CD14-positive monocyte (primary cell): ENCODE measurements at regions not wholly inside any gene's neighbourhood (a gene's known extent, or its start where the extent isn't known, plus 50 kb on each side); places are given as distances from the start of the nearest gene placed in this dataset.

Experiments used
- DNase-seq, 3 donors: peaks; one replicate each; pipeline ENCODE4 v3.0.0-alpha.2; 2011 to 2022
- H2AFZ ChIP-seq: 2 replicates; pipeline ENCODE4 v1.6.0; 2012; ENCODE audit warnings: mild to moderate bottlenecking, low read depth, low read length, inconsistent platforms; ENCODE audit not compliant: insufficient read depth, poor library complexity, severe bottlenecking
- H3K27ac ChIP-seq, 2 donors: 1 replicate in 1 of 2; 2 replicates in 1 of 2; pipeline ENCODE4 v1.5.1; 2012 to 2013; ENCODE audit warnings: low read length in 2 of 2, control low read depth in 1 of 2, inconsistent platforms in 1 of 2, low read depth in 1 of 2, mild to moderate bottlenecking in 1 of 2
- H3K27me3 ChIP-seq, 2 donors: one replicate each; pipeline versions ENCODE4 v1.6.0 to v1.6.1; 2011 to 2013; ENCODE audit warnings: low read length in 2 of 2; ENCODE audit not compliant: control insufficient read depth in 2 of 2, insufficient read depth in 2 of 2
- H3K36me3 ChIP-seq, 2 donors: replicated peaks in 1 of 2; 1 replicate in 1 of 2; 2 replicates in 1 of 2; pipeline versions ENCODE4 v1.5.1 to v1.6.1; 2012 to 2013; ENCODE audit warnings: low read length in 2 of 2, control low read depth in 1 of 2, inconsistent platforms in 1 of 2, mild to moderate bottlenecking in 1 of 2; ENCODE audit not compliant: insufficient read depth in 2 of 2, control insufficient read depth in 1 of 2
- H3K4me1 ChIP-seq, 2 donors: 1 replicate in 1 of 2; 2 replicates in 1 of 2; pipeline versions ENCODE4 v1.5.1 to v1.6.1; 2012 to 2013; ENCODE audit warnings: low read length in 2 of 2, control low read depth in 1 of 2, inconsistent platforms in 1 of 2, mild to moderate bottlenecking in 1 of 2, moderate library complexity in 1 of 2; ENCODE audit not compliant: insufficient read depth in 2 of 2, control insufficient read depth in 1 of 2
- H3K4me2 ChIP-seq: replicated peaks from 2 replicates; pipeline ENCODE3; 2012; ENCODE audit warnings: low read length, moderate library complexity, mild to moderate bottlenecking; ENCODE audit not compliant: poor library complexity, severe bottlenecking; ENCODE audit errors: extremely low read depth
- H3K4me3 ChIP-seq, 3 experiments: fragments of 200-600 bp in 1 of 3; sonication (generic) in 1 of 3; replicated peaks in 1 of 3; 1 replicate in 2 of 3; 2 replicates in 1 of 3; pipeline ENCODE4 v1.5.1; 2011 to 2013; ENCODE audit warnings: low read length in 3 of 3, mild to moderate bottlenecking in 3 of 3, control low read depth in 2 of 3, low read depth in 2 of 3, inconsistent platforms in 1 of 3, moderate library complexity in 1 of 3
- H3K79me2 ChIP-seq: 2 replicates; pipeline ENCODE4 v1.6.0; 2012; ENCODE audit warnings: mild to moderate bottlenecking, control low read depth, inconsistent platforms, low read length, moderate library complexity; ENCODE audit not compliant: insufficient read depth
- H3K9ac ChIP-seq: 2 replicates; pipeline ENCODE4 v1.6.0; 2017; ENCODE audit warnings: low read length, mild to moderate bottlenecking; ENCODE audit not compliant: insufficient read depth, poor library complexity, severe bottlenecking
- H3K9me3 ChIP-seq, 2 donors: replicated peaks in 1 of 2; 1 replicate in 1 of 2; 2 replicates in 1 of 2; pipeline versions ENCODE4 v1.5.1 to v1.6.1; 2012 to 2013; ENCODE audit warnings: low read length in 2 of 2, control low read depth in 1 of 2; ENCODE audit not compliant: control insufficient read depth in 1 of 2, insufficient read depth in 1 of 2
- H4K20me1 ChIP-seq: 2 replicates; pipeline ENCODE4 v1.6.0; 2012; ENCODE audit warnings: mild to moderate bottlenecking, low read length, control low read depth, moderate library complexity; ENCODE audit not compliant: insufficient read depth
- H3K27ac Mint-ChIP-seq, 7 donors: one replicate each; pipeline ENCODE4 v1.8.0; 2020; ENCODE audit warnings: mild to moderate bottlenecking in 7 of 7, mixed read lengths in 7 of 7, moderate library complexity in 6 of 7, inconsistent platforms in 2 of 7
- H3K27me3 Mint-ChIP-seq, 3 donors: one replicate each; pipeline ENCODE4 v1.8.0; 2021 to 2022; ENCODE audit warnings: low read depth in 3 of 3, mild to moderate bottlenecking in 3 of 3, mixed read lengths in 3 of 3, moderate library complexity in 3 of 3, inconsistent platforms in 1 of 3
- H3K36me3 Mint-ChIP-seq, 2 donors: one replicate each; pipeline ENCODE4 v1.8.0; 2020; ENCODE audit warnings: mixed read lengths in 2 of 2, inconsistent platforms in 1 of 2, mild to moderate bottlenecking in 1 of 2
- H3K4me1 Mint-ChIP-seq: one replicate; pipeline ENCODE4 v1.8.0; 2020; ENCODE audit warnings: mild to moderate bottlenecking, mixed read lengths
- H3K4me3 Mint-ChIP-seq, 2 donors: one replicate each; pipeline ENCODE4 v1.8.0; 2020; ENCODE audit warnings: mild to moderate bottlenecking in 2 of 2, mixed read lengths in 2 of 2, moderate library complexity in 1 of 2
- H3K9me3 Mint-ChIP-seq, 7 donors: one replicate each; pipeline ENCODE4 v1.8.0; 2020 to 2022; ENCODE audit warnings: mixed read lengths in 7 of 7, mild to moderate bottlenecking in 6 of 7, moderate library complexity in 6 of 7, inconsistent platforms in 2 of 7
- CTCF ChIP-seq: fragments of 200-600 bp; IDR thresholded peaks from one replicate; pipeline ENCODE4 v1.8.0; 2022; ENCODE audit warnings: antibody characterized with exemption, mild to moderate bottlenecking
- WGBS: methylation state at CpG from one replicate; pipeline ENCODE4 v1.1.5; 2013; ENCODE audit warnings: missing lambda C conversion rate; ENCODE audit not compliant: insufficient coverage; 5-methylcytosine and 5-hydroxymethylcytosine counted together
- intact Hi-C, 2 donors: fragments of 100-400 bp; cut with micrococcal nuclease; formaldehyde crosslinking; loops; one replicate each; pipeline versions ENCODE4 v1.15.0 to v1.15.1; 2023

GRCh38 chr22:46070803-46071450 lies 79.4 kb upstream of the PPARA start:
- Mint-ChIP-seq H3K27ac (peak overlapping the region in 3 of 7 donors; percentile 90 to 97 (median 94)), H3K27me3 (no peaks in the 10 kb centered on the region), H3K9me3 (no peaks in the 10 kb centered on the region), H3K4me1 (peaks cover 60% of the 10 kb centered on the region), H3K4me3 (peak overlapping the region; percentile 89 to 91), H3K36me3 (peaks cover 10 to 14% of the 10 kb centered on the region in 2 donors)
- Histone ChIP-seq H3K4me3 (peak overlapping the region; percentile 83 to 94 (median 83)), H4K20me1 (peaks cover 41% of the 10 kb centered on the region), H3K79me2 (peaks cover 84% of the 10 kb centered on the region), H3K27me3 (no peaks in the 10 kb centered on the region), H3K27ac (peak overlapping the region; percentile 94 to 95), H3K36me3 (peaks cover 3 to 4% of the 10 kb centered on the region in 2 donors), H2AFZ (peak overlapping the region; percentile 78), H3K4me1 (peaks cover 46 to 73% of the 10 kb centered on the region in 2 donors), H3K4me2 (peak overlapping the region; percentile 91), H3K9ac (peak overlapping the region; percentile 87), H3K9me3 (no peaks in the 10 kb centered on the region)
- under 1% methylated on average over 110 of the region's 112 CpGs for WGBS
- intact Hi-C loops: loop anchor here (5.0 kb wide), 3 partner anchors 34 to 74 kb away; no protein-coding TSS in a partner anchor
- peak; percentile 30 to 51 (median 35) for DNase-seq
- no peak for TF ChIP-seq CTCF

- H4K20me1 ChIP-seq: peaks cover 48% of the 10 kb centered on the region
- H3K36me3 ChIP-seq: peaks cover 6 to 10% of the 10 kb centered on the region in 2 donors
- H3K4me2 ChIP-seq: peak overlapping the region; percentile 91
- intact Hi-C loops: loop anchor here (5.0 kb wide), 3 partner anchors 34 to 74 kb away; no protein-coding TSS in a partner anchor
- Mint-ChIP-seq H3K27ac (peak overlapping the region in 6 of 7 donors; percentile 74 to 91 (median 84)), H3K27me3 (no peaks in the 10 kb centered on the region), H3K4me1 (peaks cover 55% of the 10 kb centered on the region), H3K36me3 (peaks cover 16 to 21% of the 10 kb centered on the region in 2 donors), H3K4me3 (peak overlapping the region; percentile 89 to 91), H3K9me3 (no peaks in the 10 kb centered on the region)
- H3K4me3 ChIP-seq: peak overlapping the region; percentile 42 to 89 (median 72)
- H3K9ac ChIP-seq: peak overlapping the region; percentile 73
- peak; percentile 4 to 40 (median 36) for DNase-seq
- no peaks in the 10 kb centered on the region for H3K27me3 ChIP-seq
- peak overlapping the region; percentile 65 for H2AFZ ChIP-seq
- under 1% methylated on average over 109 of the region's 109 CpGs for WGBS
- peaks cover 44 to 70% of the 10 kb centered on the region in 2 donors for H3K4me1 ChIP-seq
- no peak for TF ChIP-seq CTCF
- H3K27ac ChIP-seq: peak overlapping the region; percentile 42 to 81
- H3K79me2 ChIP-seq: peaks cover 84% of the 10 kb centered on the region
- H3K9me3 ChIP-seq: no peaks in the 10 kb centered on the region
Observed at GRCh38 chr22:46071451-46072109, 78.7 kb upstream of the PPARA start.
